CD4-positive, alpha-beta T cell treated with Interleukin-4 for 1 hour (primary cell): ENCODE measurements at regions not wholly inside any gene's neighbourhood (a gene's known extent, or its start where the extent isn't known, plus 50 kb on each side); places are given as distances from the start of the nearest gene placed in this dataset.
A peak's percentile ranks its signal among the peaks of the same experiment; 100 is the strongest.
"Not testable (repeated sequence)": the region's sequence is repeated elsewhere in the genome, so short reads cannot be mapped to it uniquely, and the experiment has no call there.

Source experiments
- DNase-seq, 2 donors: peaks; one replicate each; pipeline ENCODE4 v3.0.0-alpha.2; 2020 to 2022

GRCh38 chr13:81069822-81070221 is 728.9 kb upstream of the SPRY2 start:
- not testable (repeated sequence) for DNase-seq

DNA sequence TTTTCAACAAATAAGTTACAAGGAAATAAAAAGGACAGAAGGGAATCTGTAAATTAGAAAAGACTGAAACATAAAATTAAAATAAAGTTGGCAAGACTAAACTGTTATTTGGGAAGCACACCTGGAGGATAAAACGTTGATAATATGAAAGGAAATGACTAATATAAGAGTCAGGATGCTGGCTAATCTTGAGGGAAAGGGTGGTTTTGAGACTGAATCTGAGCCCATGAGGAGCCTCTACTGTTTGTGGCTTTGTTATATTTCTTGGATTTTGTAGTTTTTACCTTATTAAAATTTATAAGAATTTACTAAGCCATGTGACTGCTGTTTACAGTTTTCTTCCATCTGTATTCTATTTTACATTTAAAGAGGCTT is 718.0 kb upstream of the SPRY2 start:
- DNase-seq: no peak

DNA sequence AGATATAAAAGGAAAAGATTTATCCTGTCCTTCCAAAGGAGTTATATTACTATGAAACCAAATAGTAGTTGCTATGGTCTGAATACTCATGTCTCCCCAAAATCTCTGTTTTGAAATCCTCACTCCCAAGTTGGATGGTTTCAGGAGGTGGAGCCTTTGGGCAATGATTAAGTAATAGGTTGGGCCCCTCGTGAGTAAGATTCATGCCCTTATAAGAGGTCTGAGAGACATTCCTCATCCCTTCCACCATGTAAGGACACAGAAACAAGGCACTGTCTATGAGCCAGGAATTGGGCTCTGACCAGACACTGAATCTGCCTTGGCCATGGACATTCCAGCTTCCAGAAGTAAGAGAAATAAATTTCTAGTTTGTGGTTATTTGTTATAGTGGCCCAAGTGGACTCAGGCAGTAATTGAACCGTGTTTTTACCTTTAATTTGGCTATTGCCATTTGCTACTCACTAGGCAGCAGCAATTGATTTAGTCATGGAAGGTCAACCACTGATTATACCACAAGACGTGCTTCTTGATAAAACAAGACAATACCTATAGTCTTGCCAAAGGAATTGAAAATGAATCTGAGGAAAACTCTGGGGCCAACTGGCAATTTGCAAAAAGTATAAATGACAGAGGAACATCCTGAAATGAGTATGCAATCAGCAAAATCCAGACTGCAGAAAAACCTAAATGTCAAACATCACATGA is 717.4 kb upstream of the SPRY2 start:
- no peak for DNase-seq

DNA sequence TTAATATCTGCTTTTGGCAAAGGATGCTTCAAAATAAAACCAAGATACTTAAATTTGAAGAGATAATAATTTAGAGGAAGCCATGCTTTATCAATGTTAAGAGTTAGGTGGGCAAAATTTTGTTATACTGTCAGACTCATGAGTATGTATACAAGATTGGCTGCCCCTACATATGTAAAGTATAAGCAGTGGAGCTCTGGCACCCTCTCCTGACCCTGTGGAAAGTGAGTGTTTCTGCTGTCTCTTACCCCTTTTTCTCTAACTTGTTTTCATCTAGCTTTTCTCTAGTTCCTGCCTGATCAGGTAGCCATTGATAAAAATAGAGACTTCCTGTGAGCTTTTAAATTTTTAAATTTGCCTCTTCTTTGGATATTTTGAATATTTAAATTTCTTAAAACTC is 710.9 kb upstream of the SPRY2 start:
- no peak for DNase-seq

GRCh38 chr13:81048026-81048461 is 707.1 kb upstream of the SPRY2 start:
- DNase-seq: no peak

DNA sequence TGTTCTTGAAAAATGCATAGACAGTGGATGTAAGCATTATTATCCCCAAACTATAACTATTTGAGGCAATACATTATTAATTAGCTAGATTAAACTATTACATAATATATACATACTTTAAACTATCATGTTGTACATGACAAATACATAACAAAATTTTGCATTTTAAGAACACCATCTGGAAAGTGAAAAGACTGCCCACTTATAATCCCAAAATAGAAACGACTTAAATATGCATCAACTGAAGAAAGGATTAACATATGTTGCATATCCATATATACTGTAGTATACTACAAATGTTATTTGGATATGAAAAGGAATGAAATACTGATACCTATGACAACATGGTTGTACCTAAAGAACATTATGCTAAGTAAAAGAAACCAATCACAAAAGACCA is 700.8 kb upstream of the SPRY2 start:
- no peak for DNase-seq

GRCh38 chr13:81031996-81032395 is 691.1 kb upstream of the SPRY2 start:
- DNase-seq: no peak

- no peak for DNase-seq
Observed at GRCh38 chr13:81025091-81025490, 684.2 kb upstream of the SPRY2 start.

DNA sequence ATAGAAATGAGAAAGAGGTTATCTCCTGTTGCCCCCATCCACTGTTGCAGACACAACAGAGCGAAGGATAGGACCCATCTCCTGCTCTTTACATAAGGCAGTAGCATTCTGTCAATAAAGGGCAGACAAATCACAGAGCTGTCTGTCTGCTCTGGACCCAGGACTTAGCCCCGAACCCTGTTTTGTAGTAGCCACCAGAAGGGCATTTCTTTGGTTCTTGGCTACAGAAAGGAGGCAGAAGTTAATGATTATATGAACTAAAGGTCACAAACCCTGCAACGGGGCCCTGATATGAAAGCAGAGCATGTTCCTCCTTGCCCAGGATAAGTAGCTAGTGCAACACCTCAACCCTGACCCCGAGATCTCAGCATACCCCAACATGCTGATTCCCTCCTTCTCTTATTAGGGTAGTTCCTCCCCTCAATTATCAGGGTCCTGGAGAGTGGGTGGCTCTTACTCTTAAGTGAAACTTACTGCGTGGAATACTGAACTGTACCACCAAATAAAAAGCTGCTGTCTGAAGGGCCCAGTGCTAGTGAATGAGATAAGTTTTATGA is 680.4 kb upstream of the SPRY2 start:
- no peak for DNase-seq

- DNase-seq: no peak
Observed at GRCh38 chr13:81020010-81020409, 679.1 kb upstream of the SPRY2 start.

- DNase-seq: no peak
Observed at GRCh38 chr13:81018936-81019335, 678.0 kb upstream of the SPRY2 start.

- DNase-seq: peak in 1 of 2 donors; percentile 3
Observed at GRCh38 chr13:81017513-81018152, 676.7 kb upstream of the SPRY2 start.

DNA sequence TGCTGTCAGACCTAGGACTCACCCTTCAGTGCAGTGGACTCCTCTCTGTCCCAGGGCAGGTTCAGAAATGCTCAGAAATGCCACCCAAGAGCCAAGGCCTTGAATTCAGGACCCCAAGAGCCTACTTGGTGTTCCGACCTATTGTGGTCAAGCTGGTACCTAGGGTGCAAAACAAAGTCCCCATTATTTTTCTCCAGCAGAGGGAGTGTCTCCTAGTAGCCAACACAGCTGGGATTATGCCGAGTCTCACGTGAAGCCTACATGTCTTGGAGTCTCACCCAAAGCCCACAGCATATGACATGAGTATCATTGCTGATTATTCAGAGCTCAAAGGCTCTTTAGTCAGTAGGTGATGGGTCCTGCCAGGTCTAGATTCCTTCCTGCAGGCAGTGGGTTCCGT is 671.1 kb upstream of the SPRY2 start:
- no peak for DNase-seq

DNA sequence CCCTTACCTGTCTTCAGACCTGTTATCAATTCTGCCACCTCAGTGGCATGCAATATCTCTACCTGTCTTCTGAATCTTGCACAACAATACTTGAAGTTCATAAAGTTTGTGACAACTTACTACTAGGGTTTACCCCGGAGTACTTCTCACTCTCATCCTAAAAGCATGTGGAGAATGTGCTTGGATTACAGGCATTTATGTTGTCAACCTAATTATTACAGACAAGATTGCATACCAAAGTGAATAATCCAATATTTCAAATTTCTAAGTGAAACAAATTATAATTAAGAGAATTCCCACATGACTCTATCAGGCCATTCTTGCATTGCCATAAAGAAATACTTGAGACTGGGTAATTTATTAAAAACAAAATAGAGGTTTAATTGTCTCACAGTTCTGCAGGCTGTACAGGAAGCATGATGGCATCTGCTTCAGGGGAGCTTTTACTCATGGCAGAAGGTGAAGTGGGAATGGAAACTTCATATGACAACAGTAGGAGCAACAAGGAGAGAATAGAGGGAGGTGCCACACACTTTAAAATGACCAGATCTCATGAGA is 661.0 kb upstream of the SPRY2 start:
- no peak for DNase-seq

- not testable (repeated sequence) for DNase-seq
Observed at GRCh38 chr13:80998603-80999002, 657.7 kb upstream of the SPRY2 start.

GRCh38 chr13:80989747-80990146 is 648.8 kb upstream of the SPRY2 start:
- DNase-seq: no peak

GRCh38 chr13:80989241-80989640 is 648.3 kb upstream of the SPRY2 start:
- no peak for DNase-seq

- DNase-seq: no peak
Observed at GRCh38 chr13:80988391-80989151, 647.6 kb upstream of the SPRY2 start.

DNA sequence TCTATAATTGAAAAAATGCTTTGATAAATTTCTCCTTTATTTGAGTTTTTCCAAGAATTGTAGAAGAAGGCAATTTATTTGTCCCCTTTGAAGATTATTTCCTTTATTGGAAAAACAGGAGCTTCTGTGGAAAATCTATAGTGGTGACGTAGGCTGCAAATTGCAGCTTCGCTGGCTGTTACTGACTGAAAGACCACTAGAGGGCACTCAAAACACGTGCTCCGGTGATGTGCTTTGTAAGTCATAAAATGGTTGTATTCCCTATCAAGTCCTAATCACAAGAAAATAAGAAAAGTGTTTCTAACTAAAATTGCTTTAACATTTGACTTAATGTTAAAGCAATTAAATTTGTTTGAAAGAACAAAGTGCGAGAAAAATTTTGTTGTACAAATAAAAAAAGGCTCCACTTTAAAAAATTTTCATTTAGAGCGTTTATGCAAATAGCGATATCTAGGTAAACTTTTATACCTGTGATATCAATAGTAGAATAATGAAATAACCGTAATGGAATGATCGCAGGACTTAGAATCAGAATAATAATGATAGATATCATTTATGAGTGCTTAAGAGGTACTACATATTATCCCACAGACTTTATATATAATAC is 638.2 kb upstream of the SPRY2 start:
- peak; percentile 21 to 25 for DNase-seq

DNA sequence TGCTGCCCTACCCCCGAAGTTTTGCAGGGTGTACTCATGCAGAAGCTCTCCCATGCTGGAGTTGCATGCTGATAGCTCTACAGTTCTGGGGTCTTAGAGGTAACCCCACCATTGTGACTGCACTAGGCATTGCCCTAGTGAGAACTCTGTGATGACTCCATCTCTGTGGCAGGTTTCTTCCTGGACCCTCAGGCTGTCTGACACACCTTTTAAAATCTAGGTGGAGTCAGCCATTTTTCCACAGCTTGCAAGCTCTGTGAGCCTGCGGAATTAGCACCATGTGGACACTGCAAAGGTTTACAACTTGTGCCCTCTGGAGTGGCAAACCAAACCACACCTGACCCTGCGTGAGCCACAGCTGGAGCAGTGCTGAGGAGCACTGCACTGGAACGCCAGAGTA is 636.2 kb upstream of the SPRY2 start:
- no peak for DNase-seq

- no peak for DNase-seq
Observed at GRCh38 chr13:80975903-80976302, 635.0 kb upstream of the SPRY2 start.

DNA sequence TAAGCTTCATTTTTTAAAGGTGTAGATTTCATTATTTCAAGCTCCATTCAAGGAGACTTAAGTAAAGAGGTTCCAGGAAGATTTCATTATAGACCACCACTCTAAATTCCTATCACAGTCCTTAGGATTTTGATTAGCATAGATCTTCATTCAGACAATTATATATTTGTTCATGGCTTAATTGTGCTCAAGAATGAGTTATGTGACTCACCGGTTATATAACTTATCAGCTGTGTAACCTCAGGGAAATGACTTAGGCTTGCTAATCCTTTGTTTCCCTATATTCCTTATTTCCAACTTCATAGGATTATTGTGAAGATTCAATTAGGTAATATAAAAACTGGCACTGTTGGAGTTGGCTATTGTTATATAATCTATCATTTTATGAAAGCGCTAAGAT is 632.8 kb upstream of the SPRY2 start:
- DNase-seq: no peak
